ENCODE measurements at regions not wholly inside any gene's neighbourhood (a gene's known extent, or its start where the extent isn't known, plus 50 kb on each side); places are given as distances from the start of the nearest gene placed in this dataset.

GRCh38 chr20:55755861-55756260 lies 249.5 kb downstream of the CBLN4 start:
- TF ChIP-seq ZNF274 (IDR thresholded peaks at IDR 0.05; ENCODE audit: low read depth, low read length) (no peak), YY1 (IDR thresholded peaks at IDR 0.05; ENCODE audit: insufficient read depth, insufficient read length) (no peak), SUZ12 (IDR thresholded peaks at IDR 0.05; ENCODE audit: extremely low read depth, insufficient read depth, insufficient read length) (no peak)
